NCI-H1417 treated with DMSO at 0.1 percent for 48 hours (cell line): ENCODE measurements at regions not wholly inside any gene's neighbourhood (a gene's known extent, or its start where the extent isn't known, plus 50 kb on each side); places are given as distances from the start of the nearest gene placed in this dataset.
"Not testable (repeated sequence)": the region's sequence is repeated elsewhere in the genome, so short reads cannot be mapped to it uniquely, and the experiment has no call there.

ENCODE experiments used
- DNase-seq: peaks from one replicate; lab custom pipeline; 2025; lab: John Stamatoyannopoulos, UW

GRCh38 chr10:53177468-53177867 is 404.9 kb upstream of the MBL2 start:
- DNase-seq: no peak

GRCh38 chr10:53166325-53166724 is 393.7 kb upstream of the MBL2 start:
- DNase-seq: no peak

- DNase-seq: no peak
Measured at GRCh38 chr10:53162856-53163255, 390.3 kb upstream of the MBL2 start.

- no peak for DNase-seq
Measured at GRCh38 chr10:53161231-53161630, 388.6 kb upstream of the MBL2 start.

- not testable (repeated sequence) for DNase-seq
Measured at GRCh38 chr10:53155674-53156073, 383.1 kb upstream of the MBL2 start.

- DNase-seq: no peak
Measured at GRCh38 chr10:53153831-53154230, 381.2 kb upstream of the MBL2 start.

- no peak for DNase-seq
Measured at GRCh38 chr10:53140506-53140905, 367.9 kb upstream of the MBL2 start.

- no peak for DNase-seq
Measured at GRCh38 chr10:53135897-53136253, 363.3 kb upstream of the MBL2 start.

GRCh38 chr10:53135213-53135896 is 362.8 kb upstream of the MBL2 start:
- no peak for DNase-seq

GRCh38 chr10:53134050-53134449 is 361.5 kb upstream of the MBL2 start:
- DNase-seq: no peak

- DNase-seq: no peak
Measured at GRCh38 chr10:53130337-53130736, 357.8 kb upstream of the MBL2 start.

GRCh38 chr10:53127686-53128085 is 355.1 kb upstream of the MBL2 start:
- no peak for DNase-seq

GRCh38 chr10:53123311-53123710 is 350.7 kb upstream of the MBL2 start:
- DNase-seq: no peak

GRCh38 chr10:53122281-53122680 is 349.7 kb upstream of the MBL2 start:
- no peak for DNase-seq

- DNase-seq: no peak
Measured at GRCh38 chr10:53115660-53116059, 343.1 kb upstream of the MBL2 start.

- no peak for DNase-seq
Measured at GRCh38 chr10:53111529-53111928, 338.9 kb upstream of the MBL2 start.

GRCh38 chr10:53109320-53109719 is 336.7 kb upstream of the MBL2 start:
- no peak for DNase-seq

GRCh38 chr10:53108317-53108934 is 335.8 kb upstream of the MBL2 start:
- DNase-seq: no peak

- DNase-seq: no peak
Measured at GRCh38 chr10:53107711-53108110, 335.1 kb upstream of the MBL2 start.

- DNase-seq: no peak
Measured at GRCh38 chr10:53102424-53102823, 329.8 kb upstream of the MBL2 start.

- no peak for DNase-seq
Measured at GRCh38 chr10:53093878-53094277, 321.3 kb upstream of the MBL2 start.

GRCh38 chr10:53091574-53091973 is 319.0 kb upstream of the MBL2 start:
- no peak for DNase-seq

GRCh38 chr10:53088961-53089360 is 316.4 kb upstream of the MBL2 start:
- no peak for DNase-seq

GRCh38 chr10:53079283-53079682 is 306.7 kb upstream of the MBL2 start:
- no peak for DNase-seq
